Subcutaneous abdominal adipose tissue (tissue), 5 donors: ENCODE measurements at regions not wholly inside any gene's neighbourhood (a gene's known extent, or its start where the extent isn't known, plus 50 kb on each side); places are given as distances from the start of the nearest gene placed in this dataset.
"Not testable (repeated sequence)": the region's sequence is repeated elsewhere in the genome, so short reads cannot be mapped to it uniquely, and the experiment has no call there.

Experiments used
- H3K27ac ChIP-seq: one replicate; pipeline ENCODE4 v1.7.0; 2013; ENCODE audit warnings: low read depth, mild to moderate bottlenecking, inconsistent platforms, low read length, moderate library complexity
- H3K27me3 ChIP-seq, 5 donors: one replicate each; pipeline ENCODE4 v1.7.0; 2013; ENCODE audit warnings: low read length in 5 of 5, inconsistent platforms in 1 of 5; ENCODE audit not compliant: control insufficient read depth in 5 of 5, insufficient read depth in 4 of 5
- H3K36me3 ChIP-seq, 5 donors: one replicate each; pipeline ENCODE4 v1.7.0; 2013; ENCODE audit warnings: low read length in 5 of 5; ENCODE audit not compliant: control insufficient read depth in 5 of 5, insufficient read depth in 5 of 5
- H3K4me1 ChIP-seq, 5 donors: one replicate each; pipeline ENCODE4 v1.7.0; 2013; ENCODE audit warnings: low read length in 5 of 5, mild to moderate bottlenecking in 3 of 5, moderate library complexity in 1 of 5; ENCODE audit not compliant: control insufficient read depth in 5 of 5, insufficient read depth in 5 of 5
- H3K4me3 ChIP-seq, 5 donors: one replicate each; pipeline ENCODE4 v1.7.0; 2013; ENCODE audit warnings: low read length in 5 of 5, low read depth in 1 of 5
- H3K9ac ChIP-seq, 5 donors: one replicate each; pipeline ENCODE4 v1.7.0; 2013; ENCODE audit warnings: low read length in 5 of 5, mild to moderate bottlenecking in 4 of 5, moderate library complexity in 3 of 5
- H3K9me3 ChIP-seq, 5 donors: one replicate each; pipeline ENCODE4 v1.7.0; 2013; ENCODE audit warnings: low read length in 5 of 5; ENCODE audit not compliant: control insufficient read depth in 5 of 5
- donor health status: healthy.
- donor health status: healthy.
- donor health status: healthy.
- donor health status: healthy.
- donor health status: healthy.

DNA sequence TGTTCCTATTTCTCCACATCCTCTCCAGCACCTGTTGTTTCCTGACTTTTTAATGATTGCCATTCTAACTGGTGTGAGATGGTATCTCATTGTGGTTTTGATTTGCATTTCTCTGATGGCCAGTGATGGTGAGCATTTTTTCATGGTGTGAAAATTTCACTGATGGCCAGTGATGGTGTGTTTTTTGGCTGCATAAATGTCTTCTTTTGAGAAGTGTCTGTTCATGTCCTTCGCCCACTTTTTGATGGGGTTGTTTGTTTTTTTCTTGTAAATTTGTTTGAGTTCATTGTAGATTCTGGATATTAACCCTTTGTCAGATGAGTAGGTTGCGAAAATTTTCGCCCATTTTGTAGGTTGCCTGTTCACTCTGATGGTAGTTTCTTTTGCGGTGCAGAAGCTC is 142.2 kb upstream of the ELL2 start:
- H3K9me3 ChIP-seq, H3K27ac ChIP-seq, H3K27me3 ChIP-seq, H3K4me1 ChIP-seq, H3K9ac ChIP-seq, H3K36me3 ChIP-seq, H3K4me3 ChIP-seq: not testable (repeated sequence)

DNA sequence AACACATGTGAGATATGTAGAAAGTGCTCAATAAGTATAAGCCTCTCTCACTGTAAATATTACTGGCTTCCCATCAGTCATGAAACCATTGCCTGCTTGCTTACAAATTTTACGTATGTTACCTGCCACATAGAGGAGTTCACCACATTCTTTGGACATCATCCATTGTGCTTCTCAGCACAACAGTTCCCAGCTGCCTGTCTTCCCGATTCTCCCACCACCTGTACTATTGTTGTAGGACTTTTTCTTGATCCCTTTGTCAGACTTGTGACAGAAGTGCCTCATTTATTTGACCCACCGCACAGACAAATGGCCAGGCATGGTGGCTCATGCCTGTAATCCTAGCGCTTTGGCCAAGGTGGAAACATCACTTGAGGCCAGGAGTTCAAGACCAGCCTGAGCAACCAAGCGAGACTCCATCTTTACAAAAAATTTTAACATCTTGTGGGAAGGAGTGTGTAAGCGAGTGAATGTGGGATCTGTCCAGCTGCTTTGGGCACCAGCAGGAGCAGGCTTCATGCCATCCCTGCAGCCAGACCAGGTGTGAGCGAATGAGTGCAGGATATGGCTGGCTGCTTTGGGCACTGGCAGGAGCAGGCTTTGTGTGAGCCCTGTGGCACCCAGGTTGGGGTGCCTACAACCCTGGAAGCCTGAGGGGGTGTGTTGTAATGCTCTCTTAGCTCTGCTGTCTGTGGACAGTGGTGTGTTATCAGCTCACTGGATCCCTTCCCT is 139.9 kb upstream of the ELL2 start:
- H3K36me3 ChIP-seq = no peaks in the 10 kb centered on the region
- no peak overlapping the region for H3K27ac ChIP-seq
- H3K27me3 ChIP-seq = no peaks in the 10 kb centered on the region

DNA sequence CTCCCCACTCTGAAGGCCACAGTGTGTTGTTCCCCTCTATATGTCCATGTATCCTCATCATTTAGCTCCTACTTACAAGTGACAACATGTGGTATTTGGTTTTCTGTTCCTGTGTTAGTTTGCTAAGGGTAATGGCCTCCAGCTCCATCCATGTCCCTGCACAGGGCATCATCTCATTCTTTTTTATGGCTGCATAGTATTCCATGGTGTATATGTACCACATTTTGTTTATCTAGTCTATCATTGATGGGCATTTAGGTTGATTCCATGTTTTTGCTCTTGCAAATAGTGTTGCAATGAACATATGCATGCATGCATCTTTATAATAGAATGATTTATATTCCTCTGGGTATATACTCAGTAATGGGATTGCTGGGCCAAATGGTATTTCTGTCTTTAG is 135.8 kb upstream of the ELL2 start:
- H3K36me3 ChIP-seq, H3K9ac ChIP-seq: not testable (repeated sequence)
- H3K4me1 ChIP-seq = peaks cover 2 to 17% (median 12%) of the 10 kb centered on the region in 5 donors

More for the DNA sequence above, 139.9 kb upstream of the ELL2 start:
- H3K9ac ChIP-seq = no peak overlapping the region
- H3K9me3 ChIP-seq = no peaks in the 10 kb centered on the region
- H3K4me1 ChIP-seq = no peaks in the 10 kb centered on the region
- no peak overlapping the region for H3K4me3 ChIP-seq

DNA sequence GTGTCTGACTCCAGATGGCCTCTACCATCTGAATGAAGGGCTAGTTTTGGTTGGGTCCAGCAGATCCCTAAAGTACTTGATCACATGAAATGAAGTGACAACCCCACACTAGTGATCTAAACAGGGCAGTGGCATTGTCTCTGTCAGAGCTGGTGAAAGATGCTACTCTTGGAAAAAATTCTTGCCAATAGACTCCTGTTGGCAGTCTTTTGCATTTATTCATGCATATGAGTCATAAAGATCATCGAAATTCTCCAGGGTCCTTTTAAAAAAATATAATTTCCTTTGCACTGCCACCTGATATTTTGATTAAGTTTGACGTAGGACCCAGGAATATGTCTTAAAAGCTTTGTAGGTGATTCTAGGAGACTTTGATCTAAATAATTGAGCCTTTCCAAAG is 135.1 kb upstream of the ELL2 start:
- Histone ChIP-seq H3K27ac (no peak overlapping the region), H3K4me3 (no peak overlapping the region), H3K4me1 (peaks cover 2 to 17% (median 12%) of the 10 kb centered on the region in 5 donors)

More for the DNA sequence above, 135.8 kb upstream of the ELL2 start:
- not testable (repeated sequence) for H3K4me3 ChIP-seq, H3K27me3 ChIP-seq, H3K9me3 ChIP-seq, H3K27ac ChIP-seq

DNA sequence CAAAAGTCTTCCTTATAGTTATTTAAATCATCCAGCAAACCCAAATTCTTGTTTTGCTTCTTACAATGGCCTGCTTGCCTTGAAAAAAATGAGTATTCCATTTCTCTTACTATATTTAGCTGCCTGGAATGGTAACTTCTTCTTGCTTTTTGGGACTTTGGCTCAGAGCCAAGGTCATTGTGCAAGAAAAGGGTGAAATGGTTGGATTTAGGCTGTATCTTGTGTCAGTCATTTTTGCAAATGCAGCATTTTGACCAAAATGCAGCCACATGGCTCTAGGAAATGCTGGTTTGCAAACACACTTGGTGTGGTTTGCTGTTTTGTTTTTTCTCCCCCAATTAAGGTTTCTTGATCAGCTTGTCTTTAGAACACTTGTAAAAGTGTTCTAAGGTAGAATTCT is 133.3 kb upstream of the ELL2 start:
- Histone ChIP-seq H3K4me1 (peaks cover 2 to 17% (median 12%) of the 10 kb centered on the region in 5 donors), H3K36me3 (no peaks in the 10 kb centered on the region), H3K9ac (no peak overlapping the region), H3K27me3 (no peaks in the 10 kb centered on the region), H3K9me3 (no peaks in the 10 kb centered on the region), H3K27ac (peak overlapping the region; percentile 80), H3K4me3 (peak overlapping the region in 2 of 5 donors; percentile 1 to 6)

More for the DNA sequence above, 135.1 kb upstream of the ELL2 start:
- Histone ChIP-seq H3K36me3 (no peaks in the 10 kb centered on the region), H3K9ac (no peak overlapping the region), H3K9me3 (no peaks in the 10 kb centered on the region), H3K27me3 (no peaks in the 10 kb centered on the region)

DNA sequence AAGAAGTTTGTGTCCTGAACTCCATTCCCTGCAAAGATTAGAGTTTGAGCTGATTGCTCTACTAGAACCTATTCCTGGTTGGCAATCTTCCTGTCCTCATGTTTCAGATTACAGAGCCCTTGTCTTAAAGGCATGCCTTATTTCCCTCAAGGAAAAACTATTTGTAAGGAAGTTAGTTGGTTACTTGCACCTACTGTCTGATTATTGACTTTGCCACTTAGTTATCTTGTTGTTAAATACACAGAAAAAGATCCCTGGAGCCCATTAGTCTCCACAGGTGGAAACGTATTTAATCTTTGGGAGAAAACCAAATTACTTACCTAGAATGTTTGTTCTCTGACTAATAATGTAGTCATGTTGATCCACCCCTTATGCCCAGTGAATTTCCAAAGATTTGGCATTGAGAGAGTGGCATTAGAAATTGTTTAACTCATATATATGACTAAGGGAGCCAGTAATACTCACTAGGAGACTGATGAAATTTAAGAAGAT is 132.3 kb upstream of the ELL2 start:
- no peaks in the 10 kb centered on the region for H3K9me3 ChIP-seq
- H3K27me3 ChIP-seq = no peaks in the 10 kb centered on the region
- no peak overlapping the region for H3K27ac ChIP-seq
- peaks cover 2 to 17% (median 12%) of the 10 kb centered on the region in 5 donors for H3K4me1 ChIP-seq
- no peaks in the 10 kb centered on the region for H3K36me3 ChIP-seq
- no peak overlapping the region for H3K9ac ChIP-seq
- H3K4me3 ChIP-seq = no peak overlapping the region

DNA sequence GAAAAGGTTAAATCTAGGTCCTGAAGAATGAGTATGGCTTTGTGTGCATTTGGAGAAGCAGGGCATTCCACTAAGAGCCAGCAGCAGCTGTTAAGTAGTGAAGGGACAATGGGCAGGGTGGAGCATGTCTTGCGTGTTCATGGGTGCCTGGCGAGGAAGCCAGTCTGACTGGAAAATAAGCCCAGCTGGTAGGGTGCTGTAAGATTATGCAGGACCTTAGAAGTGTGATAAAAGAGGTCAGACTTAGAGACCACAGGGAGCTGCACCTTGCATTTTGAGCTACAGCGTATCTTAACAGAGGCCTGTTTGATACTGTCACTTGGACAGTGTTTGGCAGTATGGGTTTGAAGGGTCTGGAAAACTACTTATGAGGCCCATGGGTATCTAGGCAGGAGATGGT is 131.7 kb upstream of the ELL2 start:
- no peaks in the 10 kb centered on the region for H3K36me3 ChIP-seq
- no peaks in the 10 kb centered on the region for H3K27me3 ChIP-seq
- no peak overlapping the region for H3K27ac ChIP-seq
- H3K4me1 ChIP-seq = peaks cover 2 to 17% (median 12%) of the 10 kb centered on the region in 5 donors
- no peak overlapping the region for H3K9ac ChIP-seq
- H3K4me3 ChIP-seq = no peak overlapping the region
- no peaks in the 10 kb centered on the region for H3K9me3 ChIP-seq

DNA sequence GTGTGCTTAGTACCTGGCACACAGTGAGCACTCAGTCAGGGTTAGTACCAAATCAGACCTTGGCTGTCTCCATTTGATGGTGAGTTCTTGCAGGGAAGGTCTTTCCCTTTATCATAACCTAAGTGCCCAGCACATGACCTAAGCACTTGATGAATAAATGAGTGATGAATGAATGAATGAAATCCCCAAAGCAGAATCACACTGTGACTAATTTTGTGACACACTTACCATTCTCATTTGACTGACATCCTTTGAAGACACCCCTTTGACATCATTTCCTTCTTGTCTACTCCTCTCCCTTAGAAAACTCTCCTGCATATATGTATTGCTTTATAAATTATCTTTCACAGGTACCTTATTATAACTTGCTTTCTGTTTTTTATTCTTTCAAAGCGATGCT is 130.2 kb upstream of the ELL2 start:
- H3K36me3 ChIP-seq = no peaks in the 10 kb centered on the region
- H3K27me3 ChIP-seq = no peaks in the 10 kb centered on the region
- H3K9ac ChIP-seq = no peak overlapping the region
- H3K4me3 ChIP-seq = no peak overlapping the region
- no peak overlapping the region for H3K27ac ChIP-seq
- peaks cover 2 to 17% (median 12%) of the 10 kb centered on the region in 5 donors for H3K4me1 ChIP-seq
- no peaks in the 10 kb centered on the region for H3K9me3 ChIP-seq

DNA sequence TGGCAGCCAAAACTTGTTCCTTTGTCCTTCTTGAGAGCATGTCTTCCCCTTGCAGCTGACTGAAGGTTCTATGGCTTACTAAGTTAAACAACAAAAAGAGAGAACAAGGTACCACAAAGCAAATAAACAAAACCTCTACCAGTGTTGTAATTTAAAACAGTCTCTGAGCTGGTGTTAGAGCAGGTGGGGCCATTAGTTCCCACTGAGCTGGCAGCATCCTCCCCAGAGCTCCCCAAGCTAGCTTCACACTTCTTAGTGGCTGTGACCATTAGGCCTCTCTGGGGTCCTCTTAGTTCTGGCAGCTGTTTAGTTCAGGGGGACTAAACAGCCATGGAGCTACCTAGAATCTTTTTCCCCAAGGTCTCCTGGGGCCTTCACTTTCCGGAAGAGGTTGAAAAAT is 128.6 kb upstream of the ELL2 start:
- H3K4me3 ChIP-seq = no peak overlapping the region
- no peak overlapping the region for H3K9ac ChIP-seq
- no peaks in the 10 kb centered on the region for H3K36me3 ChIP-seq
- H3K9me3 ChIP-seq = no peaks in the 10 kb centered on the region
- H3K27me3 ChIP-seq = no peaks in the 10 kb centered on the region
- H3K27ac ChIP-seq = no peak overlapping the region
- H3K4me1 ChIP-seq = peaks cover 2 to 17% (median 12%) of the 10 kb centered on the region in 5 donors

DNA sequence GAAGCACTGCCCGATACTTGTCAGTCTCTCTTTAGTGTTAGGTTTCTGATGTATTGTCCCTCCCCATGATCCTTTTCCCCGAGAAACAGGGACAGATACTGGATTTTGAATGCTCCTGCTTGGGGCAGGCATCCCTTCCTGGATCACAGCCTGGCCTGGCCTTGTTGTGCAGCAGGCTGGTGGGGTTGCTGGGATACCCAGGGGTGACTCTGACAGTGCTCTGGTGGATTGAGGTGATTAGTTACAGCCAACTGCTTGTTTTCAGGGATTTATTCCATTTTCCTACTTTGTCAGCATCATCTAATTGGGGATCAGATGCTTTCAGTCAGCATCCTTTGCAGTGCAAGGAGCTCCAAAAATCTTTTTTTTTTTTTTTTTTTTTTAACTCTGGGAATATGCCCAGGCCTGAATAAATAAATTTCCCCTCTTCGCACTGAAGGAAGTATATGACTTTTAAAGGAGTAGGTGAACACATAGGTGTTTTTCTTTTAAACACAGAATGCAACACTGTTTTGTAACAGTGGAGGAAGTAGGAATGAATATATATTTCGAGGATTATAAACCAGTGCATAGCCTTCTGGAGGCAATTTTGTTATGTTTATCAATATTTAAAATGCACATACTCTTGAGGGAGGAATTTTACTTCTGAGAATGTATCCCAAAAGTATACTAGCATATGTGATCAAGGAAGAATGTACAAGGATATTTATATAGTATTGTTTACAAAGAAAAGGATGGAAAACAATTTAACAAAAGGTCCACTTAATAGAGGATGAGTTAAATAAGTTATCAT is 127.3 kb upstream of the ELL2 start:
- Histone ChIP-seq H3K4me3 (no peak overlapping the region), H3K9me3 (no peaks in the 10 kb centered on the region), H3K9ac (no peak overlapping the region), H3K36me3 (no peaks in the 10 kb centered on the region), H3K27ac (no peak overlapping the region), H3K27me3 (no peaks in the 10 kb centered on the region), H3K4me1 (peaks cover 0 to 4% (median 1%) of the 10 kb centered on the region in 5 donors)
